IMR-90 (cell line): ENCODE measurements at regions not wholly inside any gene's neighbourhood (a gene's known extent, or its start where the extent isn't known, plus 50 kb on each side); places are given as distances from the start of the nearest gene placed in this dataset.

ENCODE experiments used
- ATAC-seq: fragments of 200-7000 bp; cut with Tn5 transposase; 2 replicates; pipeline ENCODE4 v1.9.1; 2020; ENCODE audit warnings: low read depth, mild to moderate bottlenecking, moderate library complexity
- BruUV-seq: library from RNA; stranded (reverse); fragments of 400-500 nt; replicated peaks from 2 replicates; lab custom pipeline; 2021; lab: Mats Ljungman, UMichigan
- CTCF ChIA-PET: fragments of 300-600 bp; formaldehyde crosslinking; extraction: SDS; loops from one replicate; lab custom pipeline; 2021; ENCODE audit warnings: antibody characterized with exemption; lab: Yijun Ruan, JAX
- POLR2A ChIA-PET: fragments of 300-600 bp; sonication (Branson Sonifier 250); formaldehyde crosslinking; loops from one replicate; lab custom pipeline; 2022; ENCODE audit warnings: antibody characterized with exemption; ENCODE audit not compliant: unreplicated experiment; lab: Charles Lee
- DNase-seq: peaks from one replicate; pipeline ENCODE4 v3.0.0; 2013
- H2AFZ ChIP-seq: replicated peaks from 2 replicates; pipeline ENCODE3; 2013; ENCODE audit warnings: low read length, mild to moderate bottlenecking; ENCODE audit not compliant: poor library complexity
- H2AK5ac ChIP-seq: 2 replicates; pipeline ENCODE4 v1.6.1; 2013; ENCODE audit warnings: low read depth, low read length, inconsistent platforms
- H2AK9ac ChIP-seq: replicated peaks from 2 replicates; pipeline ENCODE3; 2013; ENCODE audit warnings: mild to moderate bottlenecking, low read depth, low read length, moderate library complexity; ENCODE audit not compliant: poor library complexity
- H2BK120ac ChIP-seq: 2 replicates; pipeline ENCODE4 v1.6.1; 2013; ENCODE audit warnings: low read depth, low read length, inconsistent platforms
- H2BK15ac ChIP-seq: 3 replicates; pipeline ENCODE4 v1.6.1; 2013; ENCODE audit warnings: low read depth, low read length, inconsistent platforms
- H2BK20ac ChIP-seq: 2 replicates; pipeline ENCODE4 v1.6.1; 2013; ENCODE audit warnings: low read depth, mild to moderate bottlenecking, inconsistent platforms, low read length, moderate library complexity
- H2BK5ac ChIP-seq: 2 replicates; pipeline ENCODE4 v1.6.1; 2013; ENCODE audit warnings: mild to moderate bottlenecking, low read depth, low read length, inconsistent platforms; ENCODE audit not compliant: poor library complexity, severe bottlenecking
- H3K14ac ChIP-seq: replicated peaks from 2 replicates; pipeline ENCODE4 v1.6.1; 2013; ENCODE audit warnings: low read depth, low read length, inconsistent platforms
- H3K18ac ChIP-seq: 2 replicates; pipeline ENCODE4 v1.6.1; 2013; ENCODE audit warnings: low read depth, low read length, control low read depth
- H3K23ac ChIP-seq: 2 replicates; pipeline ENCODE4 v1.6.1; 2013; ENCODE audit warnings: low read depth, low read length, inconsistent platforms
- H3K27ac ChIP-seq: 2 replicates; pipeline ENCODE4 v1.5.1; 2013; ENCODE audit warnings: mild to moderate bottlenecking, control low read depth, low read length; ENCODE audit not compliant: insufficient read depth
- H3K27me3 ChIP-seq: 2 replicates; pipeline ENCODE4 v1.6.1; 2013; ENCODE audit warnings: low read length; ENCODE audit not compliant: control insufficient read depth, insufficient read depth
- H3K36me3 ChIP-seq: 2 replicates; pipeline ENCODE4 v1.6.1; 2013; ENCODE audit warnings: low read length, mixed read lengths; ENCODE audit not compliant: control insufficient read depth, insufficient read depth
- H3K4ac ChIP-seq: 2 replicates; pipeline ENCODE4 v1.6.1; 2013; ENCODE audit warnings: low read depth, low read length, inconsistent platforms
- H3K4me1 ChIP-seq: 2 replicates; pipeline ENCODE4 v1.6.1; 2013; ENCODE audit warnings: low read length, mixed read lengths; ENCODE audit not compliant: control insufficient read depth, insufficient read depth
- H3K4me2 ChIP-seq: 2 replicates; pipeline ENCODE4 v1.6.1; 2013; ENCODE audit warnings: low read depth, mild to moderate bottlenecking, control low read depth, low read length, moderate library complexity
- H3K4me3 ChIP-seq: 2 replicates; pipeline ENCODE4 v1.5.1; 2013; ENCODE audit warnings: low read depth, mild to moderate bottlenecking, control low read depth, low read length, moderate library complexity; ENCODE audit not compliant: insufficient read depth
- H3K56ac ChIP-seq: 2 replicates; pipeline ENCODE4 v1.6.1; 2013; ENCODE audit warnings: low read length, inconsistent platforms; ENCODE audit not compliant: insufficient read depth; ENCODE audit errors: extremely low read depth
- H3K79me1 ChIP-seq, 2 experiments: 2 replicates each; pipeline ENCODE4 v1.6.1; 2013; ENCODE audit warnings: low read length in 2 of 2, inconsistent platforms in 1 of 2, low read depth in 1 of 2
- H3K9ac ChIP-seq: 2 replicates; pipeline ENCODE4 v1.6.1; 2013; ENCODE audit warnings: low read depth, low read length, control low read depth
- H3K9me1 ChIP-seq: 2 replicates; pipeline ENCODE4 v1.6.1; 2013; ENCODE audit warnings: low read length, inconsistent platforms; ENCODE audit not compliant: insufficient read depth
- H3K9me3 ChIP-seq: 2 replicates; pipeline ENCODE4 v1.6.1; 2013; ENCODE audit warnings: low read length; ENCODE audit not compliant: control insufficient read depth, insufficient read depth
- H4K20me1 ChIP-seq: 2 replicates; pipeline ENCODE4 v1.6.1; 2013; ENCODE audit warnings: low read length, inconsistent platforms; ENCODE audit not compliant: insufficient read depth
- H4K5ac ChIP-seq: 2 replicates; pipeline ENCODE4 v1.6.1; 2013; ENCODE audit warnings: mild to moderate bottlenecking, low read depth, low read length, control low read depth
- H4K8ac ChIP-seq, 2 experiments: 2 replicates each; pipeline ENCODE4 v1.6.1; 2013; ENCODE audit warnings: low read depth in 2 of 2, low read length in 2 of 2, control low read depth in 1 of 2, inconsistent platforms in 1 of 2
- H4K91ac ChIP-seq: 2 replicates; pipeline ENCODE4 v1.6.1; 2013; ENCODE audit warnings: low read depth, low read length, inconsistent platforms; ENCODE audit not compliant: insufficient read depth
- MAZ ChIP-seq: IDR thresholded peaks from 2 replicates; pipeline ENCODE4 v1.6.1; 2012; ENCODE audit warnings: low read depth, mild to moderate bottlenecking, low read length, improper control_type of control experiment, moderate library complexity, borderline replicate concordance
- POLR2A ChIP-seq: IDR thresholded peaks from 2 replicates; pipeline ENCODE4 v1.6.1; 2012; ENCODE audit warnings: mild to moderate bottlenecking, low read depth, low read length
- RFX5 ChIP-seq: IDR thresholded peaks from 2 replicates; pipeline ENCODE4 v1.8.0; 2012; ENCODE audit warnings: low read depth, mild to moderate bottlenecking, low read length, moderate library complexity
- SMC3 ChIP-seq: fragments of 150-350 bp; IDR thresholded peaks from 2 replicates; pipeline ENCODE4 v1.6.1; 2016; ENCODE audit warnings: low read depth, mild to moderate bottlenecking, antibody characterized with exemption, low read length, moderate library complexity
- WGBS, 2 experiments: methylation state at CpG; one replicate each; pipeline versions ENCODE4 v1.1.5 to v1.1.7; 2013; ENCODE audit warnings: missing lambda C conversion rate in 2 of 2; ENCODE audit not compliant: insufficient read length in 1 of 2; ENCODE audit errors: extremely low coverage in 2 of 2; 5-methylcytosine and 5-hydroxymethylcytosine counted together
- dilution Hi-C: fragments of 300-500 bp; cut with HindIII; formaldehyde crosslinking; loops from one replicate; pipeline ENCODE4 v1.14.3; 2018; ENCODE audit warnings: low sequenced_read_pairs; ENCODE audit not compliant: unreplicated experiment
- in situ Hi-C: fragments of 300-500 bp; cut with MboI; formaldehyde crosslinking; loops from 3 replicates; pipeline ENCODE4 v1.14.3; 2019; ENCODE audit warnings: low sequenced_read_pairs, inconsistent platforms, mixed read lengths
- intact Hi-C: fragments of 100-400 bp; cut with micrococcal nuclease; formaldehyde crosslinking; loops from 2 replicates; pipeline ENCODE4 v1.10.0; 2022

DNA sequence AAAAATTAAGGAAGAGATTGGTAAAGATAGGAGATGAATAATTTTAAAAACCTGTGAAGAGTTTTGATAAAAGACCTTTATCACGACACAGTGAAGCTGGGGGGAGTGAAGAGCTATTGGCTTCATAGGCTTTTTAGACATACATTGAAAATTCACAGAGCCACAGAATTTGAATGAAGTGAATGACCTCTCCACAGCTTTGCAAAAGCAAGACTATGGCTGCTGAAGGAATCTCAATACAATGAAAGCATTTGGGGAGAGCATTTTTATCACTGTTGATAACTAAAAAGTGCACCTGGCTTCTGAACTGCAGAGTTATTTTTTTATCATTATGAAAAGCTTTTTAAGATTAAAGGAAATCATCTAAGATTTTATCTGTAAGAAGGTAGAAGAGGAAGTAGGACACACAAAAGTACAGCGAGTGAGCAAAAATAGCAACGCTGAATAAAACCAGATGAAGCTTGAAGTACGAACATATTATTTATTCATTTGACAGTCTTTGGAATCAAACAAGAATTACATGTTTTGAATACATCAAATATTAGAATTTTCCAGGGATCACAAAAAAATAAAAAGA is 317.5 kb downstream of the KCNC2 start:
- H3K4me1 ChIP-seq, result peaks cover 5% of the 10 kb centered on the region; the same call in 1 of the 2 replicates
- no peaks in the 10 kb centered on the region for H3K9me3 ChIP-seq
- H2AK9ac ChIP-seq, result no peak overlapping the region
- no peak overlapping the region for H3K23ac ChIP-seq
- intact Hi-C loops, result no loop called here
- no peak overlapping the region for H3K4ac ChIP-seq
- DNase-seq (no peak), ATAC-seq (no peak)
- no peaks in the 10 kb centered on the region for H3K36me3 ChIP-seq
- no peak overlapping the region for H2BK5ac ChIP-seq
- no peak overlapping the region for H2AFZ ChIP-seq
- no peak overlapping the region for H3K4me2 ChIP-seq
- no peaks in the 10 kb centered on the region for H3K79me1 ChIP-seq
- H3K27me3 ChIP-seq, result no peaks in the 10 kb centered on the region
- H3K27ac ChIP-seq, result no peak overlapping the region
- H4K20me1 ChIP-seq, result no peaks in the 10 kb centered on the region
- BruUV-seq, result no TSS peak
- in situ Hi-C loops, result no loop called here
- H2BK120ac ChIP-seq, result no peak overlapping the region
- WGBS, 2 experiments, result no CpG with 5 or more reads among the region's 4 CpGs
- no peak overlapping the region for H2BK15ac ChIP-seq
- H3K18ac ChIP-seq, result no peak overlapping the region
- H3K56ac ChIP-seq, result no peak overlapping the region
- TF ChIP-seq POLR2A (no peak), RFX5 (no peak), SMC3 (no peak), MAZ (no peak)
- no peaks in the 10 kb centered on the region for H3K9me1 ChIP-seq
- H3K9ac ChIP-seq, result no peak overlapping the region
- H2AK5ac ChIP-seq, result no peak overlapping the region
- no peak overlapping the region for H3K4me3 ChIP-seq
- ChIA-PET POLR2A (no interaction called here), CTCF (interaction anchor here (0.6 kb wide), 1 partner anchor 196 kb away, joined by 3 read pairs; no protein-coding TSS in a partner anchor)
- dilution Hi-C loops, result no loop called here
- H2BK20ac ChIP-seq, result no peak overlapping the region
- no peak overlapping the region for H4K91ac ChIP-seq
- H4K5ac ChIP-seq, result no peak overlapping the region
- H3K14ac ChIP-seq, result no peak overlapping the region
- H4K8ac ChIP-seq, result no peak overlapping the region
